ENCODE measurements at regions not wholly inside any gene's neighbourhood (a gene's known extent, or its start where the extent isn't known, plus 50 kb on each side); places are given as distances from the start of the nearest gene placed in this dataset.

GRCh38 chr6:14590586-14590985 is 473.0 kb downstream of the CD83 start:
- no peaks in the 10 kb centered on the region for H3F3A ChIP-seq (ENCODE audit: insufficient read depth, low read depth)
- no peak for TF ChIP-seq CTCF (conservative IDR thresholded peaks at IDR 0.05)
- no peak for TF ChIP-seq EZH2 (IDR thresholded peaks at IDR 0.05; ENCODE audit: low read depth)
- H3K4me3 ChIP-seq, result no peak overlapping the region
- H3K27ac ChIP-seq, result no peak overlapping the region
- H4K20me1 ChIP-seq (ENCODE audit: insufficient read depth), result no peaks in the 10 kb centered on the region
- intact Hi-C loops (cut with micrococcal nuclease; ENCODE audit: unreplicated experiment), result no loop called here
- no peaks in the 10 kb centered on the region for H3K4me1 ChIP-seq (replicated peaks; ENCODE audit: insufficient read depth)
- no peaks in the 10 kb centered on the region for H3K27me3 ChIP-seq (ENCODE audit: insufficient read depth, low read depth)
- H3K79me2 ChIP-seq (ENCODE audit: low read depth), result no peaks in the 10 kb centered on the region
- no peak overlapping the region for H3K4me2 ChIP-seq
- H2AFZ ChIP-seq, result no peak overlapping the region
- DNase-seq, result no peak
- no peaks in the 10 kb centered on the region for H3K9me3 ChIP-seq (ENCODE audit: insufficient read depth, low read depth)
- no peaks in the 10 kb centered on the region for H3K9me2 ChIP-seq (ENCODE audit: insufficient read depth)
- no TSS peak for BruUV-seq (replicated peaks)
- ChIA-PET CTCF (no interaction called here), POLR2A (ENCODE audit: unreplicated experiment) (no interaction called here)
- no peaks in the 10 kb centered on the region for H3K36me3 ChIP-seq (ENCODE audit: low read depth)

GRCh38 chr6:14591998-14592397 is 474.4 kb downstream of the CD83 start:
- Histone ChIP-seq H3K36me3 (ENCODE audit: low read depth) (no peaks in the 10 kb centered on the region), H3K79me2 (ENCODE audit: low read depth) (no peaks in the 10 kb centered on the region), H3F3A (ENCODE audit: insufficient read depth, low read depth) (no peaks in the 10 kb centered on the region), H2AFZ (no peak overlapping the region), H3K27ac (no peak overlapping the region), H3K9me3 (ENCODE audit: insufficient read depth, low read depth) (peaks cover 3% of the 10 kb centered on the region; the same call in 1 of the 2 replicates), H3K4me3 (no peak overlapping the region), H3K4me1 (replicated peaks; ENCODE audit: insufficient read depth) (no peaks in the 10 kb centered on the region), H3K27me3 (ENCODE audit: insufficient read depth, low read depth) (no peaks in the 10 kb centered on the region), H4K20me1 (ENCODE audit: insufficient read depth) (no peaks in the 10 kb centered on the region), H3K9me2 (ENCODE audit: insufficient read depth) (no peaks in the 10 kb centered on the region), H3K4me2 (no peak overlapping the region)
- ChIA-PET CTCF (no interaction called here), POLR2A (ENCODE audit: unreplicated experiment) (no interaction called here)
- TF ChIP-seq EZH2 (IDR thresholded peaks at IDR 0.05; ENCODE audit: low read depth) (no peak), CTCF (conservative IDR thresholded peaks at IDR 0.05) (no peak)
- no TSS peak for BruUV-seq (replicated peaks)
- no peak for DNase-seq
- intact Hi-C loops (cut with micrococcal nuclease; ENCODE audit: unreplicated experiment), result no loop called here

DNA sequence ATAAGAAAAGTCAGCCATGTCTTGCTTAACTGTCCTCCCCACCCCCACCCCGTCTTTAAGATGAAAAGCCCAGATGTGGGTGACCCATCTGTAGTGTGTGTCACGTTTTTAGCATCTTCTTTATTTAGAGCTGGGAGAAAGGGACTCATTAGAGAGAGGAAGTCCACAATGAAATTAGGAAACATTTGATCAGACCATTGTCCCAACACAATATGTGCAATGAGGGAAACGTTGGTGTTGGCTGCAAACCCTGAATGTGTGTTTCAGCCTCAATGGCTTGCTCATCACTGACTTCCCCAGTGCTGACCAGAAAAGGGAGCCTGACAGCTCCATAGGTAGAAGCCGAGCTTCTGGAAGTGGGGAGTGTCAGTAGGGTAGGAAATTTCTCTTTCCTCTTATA is 475.7 kb downstream of the CD83 start:
- Histone ChIP-seq H3K27ac (no peak overlapping the region), H3K36me3 (ENCODE audit: low read depth) (no peaks in the 10 kb centered on the region), H3K4me1 (replicated peaks; ENCODE audit: insufficient read depth) (no peaks in the 10 kb centered on the region), H3K9me2 (ENCODE audit: insufficient read depth) (no peaks in the 10 kb centered on the region), H3F3A (ENCODE audit: insufficient read depth, low read depth) (no peaks in the 10 kb centered on the region), H3K79me2 (ENCODE audit: low read depth) (no peaks in the 10 kb centered on the region), H4K20me1 (ENCODE audit: insufficient read depth) (no peaks in the 10 kb centered on the region), H3K27me3 (ENCODE audit: insufficient read depth, low read depth) (no peaks in the 10 kb centered on the region), H3K9me3 (ENCODE audit: insufficient read depth, low read depth) (peaks cover 3% of the 10 kb centered on the region; the same call in 1 of the 2 replicates), H3K4me2 (no peak overlapping the region), H3K4me3 (no peak overlapping the region), H2AFZ (no peak overlapping the region)
- BruUV-seq (replicated peaks), result no TSS peak
- DNase-seq, result no peak
- intact Hi-C loops (cut with micrococcal nuclease; ENCODE audit: unreplicated experiment), result no loop called here
- TF ChIP-seq CTCF (conservative IDR thresholded peaks at IDR 0.05) (no peak), EZH2 (IDR thresholded peaks at IDR 0.05; ENCODE audit: low read depth) (no peak)
- ChIA-PET CTCF (no interaction called here), POLR2A (ENCODE audit: unreplicated experiment) (no interaction called here)
